ENCODE measurements at regions not wholly inside any gene's neighbourhood (a gene's known extent, or its start where the extent isn't known, plus 50 kb on each side); places are given as distances from the start of the nearest gene placed in this dataset.
"Not testable (repeated sequence)": the region's sequence is repeated elsewhere in the genome, so short reads cannot be mapped to it uniquely, and the experiment has no call there.

DNA sequence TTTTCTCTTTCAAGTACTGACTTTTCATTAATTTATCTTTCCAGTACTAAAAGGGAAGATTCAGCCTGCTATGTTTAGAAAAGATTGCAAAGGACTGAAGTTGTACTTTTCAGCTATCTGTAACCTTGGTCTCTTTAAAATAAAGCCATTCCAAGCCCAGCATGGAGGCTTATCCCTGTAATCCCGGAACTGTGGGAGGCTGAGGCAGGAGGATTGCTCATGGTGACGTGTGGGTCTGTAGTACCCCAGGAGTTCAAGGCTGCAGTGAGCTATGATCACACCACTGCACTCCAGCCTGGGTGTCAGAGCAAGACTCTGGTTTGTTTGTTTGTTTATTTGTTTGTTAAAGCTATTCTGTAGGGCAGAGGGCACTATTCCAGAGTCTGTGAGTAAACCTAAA is 50.6 kb upstream of the TMEM170B start:
- Mint-ChIP-seq H3K4me3 (no peak overlapping the region), H3K27me3 (no peaks in the 10 kb centered on the region), H3K9me3 (no peaks in the 10 kb centered on the region)

DNA sequence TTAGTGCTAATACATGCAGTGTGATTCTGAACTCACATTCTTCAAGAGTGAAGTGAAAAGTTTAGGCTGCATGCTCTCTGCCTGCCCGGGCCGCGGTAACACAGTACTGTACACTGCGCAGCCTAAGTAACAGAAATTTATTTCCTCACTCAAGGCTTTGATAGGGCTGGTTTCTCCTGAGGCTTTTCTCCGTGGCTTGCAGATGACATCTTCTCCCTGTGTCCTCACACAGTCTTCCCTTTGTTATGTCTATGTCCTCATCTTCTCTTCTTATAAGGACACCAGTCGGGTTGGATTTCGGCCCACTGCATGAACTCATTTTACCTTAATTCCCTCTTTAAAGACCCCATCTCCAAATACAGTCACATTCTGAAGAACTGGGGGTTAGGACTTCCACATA is 51.1 kb upstream of the TMEM170B start:
- DNase-seq = no peak
- Mint-ChIP-seq H3K9me3 (no peaks in the 10 kb centered on the region), H3K27me3 (no peaks in the 10 kb centered on the region), H3K4me1 (no peaks in the 10 kb centered on the region), H3K27ac (no peak overlapping the region), H3K4me3 (no peak overlapping the region), H3K36me3 (no peaks in the 10 kb centered on the region)

More for the DNA sequence above, 50.6 kb upstream of the TMEM170B start:
- DNase-seq = no peak
- Mint-ChIP-seq H3K27ac (no peak overlapping the region), H3K36me3 (no peaks in the 10 kb centered on the region), H3K4me1 (no peaks in the 10 kb centered on the region)

GRCh38 chr6:11486051-11486450 is 51.5 kb upstream of the TMEM170B start:
- Mint-ChIP-seq H3K4me3 (no peak overlapping the region), H3K27me3 (no peaks in the 10 kb centered on the region), H3K9me3 (no peaks in the 10 kb centered on the region), H3K4me1 (no peaks in the 10 kb centered on the region), H3K27ac (no peak overlapping the region), H3K36me3 (no peaks in the 10 kb centered on the region)
- DNase-seq = no peak

DNA sequence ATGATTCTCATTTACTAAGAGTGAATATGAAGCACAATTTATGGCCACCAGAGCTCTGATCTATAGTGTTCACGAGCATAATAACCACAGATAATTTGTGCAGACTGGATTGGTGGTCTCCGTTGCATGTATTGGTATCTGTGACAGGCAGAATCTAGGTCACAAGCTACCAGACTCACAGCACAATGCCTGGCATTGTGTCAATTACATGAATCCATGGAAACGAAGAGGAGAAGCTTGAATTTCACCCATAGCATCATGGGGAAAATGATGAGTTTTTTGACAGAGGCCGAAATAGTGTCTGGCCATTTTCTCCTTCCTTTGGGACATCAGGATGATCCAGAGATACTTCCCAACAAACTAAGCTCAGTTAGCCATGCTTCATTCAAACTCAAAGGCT is 52.3 kb upstream of the TMEM170B start:
- no peak for DNase-seq
- H3K27me3 Mint-ChIP-seq = no peaks in the 10 kb centered on the region
- no peaks in the 10 kb centered on the region for H3K4me1 Mint-ChIP-seq
- H3K4me3 Mint-ChIP-seq = no peak overlapping the region
- no peak overlapping the region for H3K27ac Mint-ChIP-seq
- H3K9me3 Mint-ChIP-seq = no peaks in the 10 kb centered on the region
- no peaks in the 10 kb centered on the region for H3K36me3 Mint-ChIP-seq

GRCh38 chr6:11484441-11484840 is 53.1 kb upstream of the TMEM170B start:
- no peak overlapping the region for H3K4me3 Mint-ChIP-seq
- H3K4me1 Mint-ChIP-seq = no peaks in the 10 kb centered on the region

DNA sequence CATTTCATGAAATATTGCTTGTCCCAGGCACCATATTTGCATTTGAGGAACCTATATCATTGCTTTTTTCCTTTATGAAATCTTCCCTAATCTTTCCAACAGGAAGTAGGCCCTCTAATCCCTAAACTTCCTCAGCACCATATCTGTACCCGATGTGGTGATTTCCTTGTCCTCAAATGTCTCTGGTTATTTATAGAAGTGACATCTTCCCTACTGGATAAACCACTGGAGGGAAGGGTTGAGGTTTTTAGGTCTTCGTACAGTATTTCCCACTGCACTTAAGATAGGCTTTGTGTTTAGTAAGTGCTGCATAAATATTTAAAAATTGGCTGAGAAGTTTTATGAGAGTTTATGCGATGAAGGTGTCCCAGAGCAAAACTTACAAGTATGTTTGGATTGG is 54.9 kb upstream of the TMEM170B start:
- Mint-ChIP-seq H3K4me1 (no peaks in the 10 kb centered on the region), H3K4me3 (no peak overlapping the region), H3K36me3 (no peaks in the 10 kb centered on the region), H3K27ac (no peak overlapping the region), H3K9me3 (no peaks in the 10 kb centered on the region), H3K27me3 (no peaks in the 10 kb centered on the region)
- no peak for DNase-seq

More at GRCh38 chr6:11484441-11484840, 53.1 kb upstream of the TMEM170B start:
- no peak for DNase-seq
- Mint-ChIP-seq H3K9me3 (no peaks in the 10 kb centered on the region), H3K36me3 (no peaks in the 10 kb centered on the region), H3K27me3 (no peaks in the 10 kb centered on the region), H3K27ac (no peak overlapping the region)

- DNase-seq = no peak
- Mint-ChIP-seq H3K9me3 (no peaks in the 10 kb centered on the region), H3K4me3 (no peak overlapping the region), H3K36me3 (no peaks in the 10 kb centered on the region), H3K4me1 (no peaks in the 10 kb centered on the region), H3K27ac (no peak overlapping the region), H3K27me3 (peaks cover 4% of the 10 kb centered on the region)
These were observed 57.0 kb upstream of the TMEM170B start for GRCh38 chr6:11480541-11480940.

DNA sequence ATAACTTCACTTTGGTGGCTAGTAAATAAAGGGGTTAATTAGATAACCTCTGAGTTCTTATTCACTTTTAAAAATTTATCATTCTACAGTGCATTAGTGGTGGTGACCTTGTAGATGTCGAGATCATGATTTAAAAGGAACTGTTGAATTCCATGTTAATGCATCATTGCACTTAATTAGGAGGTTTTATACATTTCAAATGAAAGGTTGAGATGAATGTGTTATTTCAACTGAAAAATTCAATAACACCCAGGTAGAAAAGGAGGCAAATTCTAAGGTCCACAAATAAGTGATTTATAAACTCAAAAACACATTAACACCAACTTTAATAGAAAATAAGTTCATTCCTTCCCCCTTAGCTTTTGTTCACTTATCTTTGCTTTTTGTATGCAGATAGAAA is 58.3 kb upstream of the TMEM170B start:
- H3K4me3 Mint-ChIP-seq = no peak overlapping the region
- peaks cover 8% of the 10 kb centered on the region for H3K27me3 Mint-ChIP-seq
- no peak overlapping the region for H3K27ac Mint-ChIP-seq

DNA sequence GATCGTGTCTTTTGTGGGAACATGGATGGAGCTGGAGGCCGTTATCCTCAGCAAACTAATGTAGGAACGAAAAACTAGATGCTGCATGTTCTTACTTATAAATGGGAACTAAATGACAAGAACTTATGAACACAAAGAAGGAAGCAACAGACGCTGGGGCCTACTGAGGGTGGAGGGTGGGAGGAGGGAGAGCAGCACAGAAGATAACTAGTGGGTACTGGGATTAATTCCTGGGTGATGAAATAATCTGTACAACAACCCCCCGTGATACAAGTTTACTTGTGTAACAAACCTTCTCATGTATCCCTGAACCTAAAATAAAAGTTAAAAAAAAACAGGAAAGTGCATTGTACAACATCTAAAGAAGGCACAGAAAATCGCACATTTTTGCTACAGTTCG is 59.0 kb upstream of the TMEM170B start:
- Mint-ChIP-seq H3K4me1 (no peaks in the 10 kb centered on the region), H3K27ac (no peak overlapping the region), H3K9me3 (no peaks in the 10 kb centered on the region), H3K4me3 (no peak overlapping the region), H3K27me3 (peaks cover 11% of the 10 kb centered on the region), H3K36me3 (no peaks in the 10 kb centered on the region)
- DNase-seq = no peak

More for the DNA sequence above, 58.3 kb upstream of the TMEM170B start:
- H3K36me3 Mint-ChIP-seq = no peaks in the 10 kb centered on the region
- no peaks in the 10 kb centered on the region for H3K4me1 Mint-ChIP-seq
- DNase-seq = no peak
- H3K9me3 Mint-ChIP-seq = no peaks in the 10 kb centered on the region

DNA sequence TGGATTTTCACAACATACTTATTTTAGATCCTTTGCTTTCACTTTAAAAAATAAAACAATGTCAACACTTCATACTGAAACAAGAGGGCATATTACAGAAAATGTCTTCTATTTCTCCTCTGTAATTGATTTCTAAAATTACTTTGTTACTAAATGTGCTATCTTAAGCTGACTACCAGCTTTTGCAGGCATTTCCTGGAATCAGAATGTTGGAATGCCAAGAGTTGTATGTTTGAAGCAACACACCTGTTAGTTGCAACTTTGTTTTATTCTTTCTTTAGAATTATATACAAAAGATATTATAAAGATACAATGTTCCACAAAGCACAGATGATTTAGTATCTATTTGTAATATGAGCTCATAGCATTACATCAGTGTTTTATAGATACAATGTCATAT is 62.5 kb upstream of the TMEM170B start:
- Mint-ChIP-seq H3K27me3 (peaks cover 11% of the 10 kb centered on the region), H3K9me3 (no peaks in the 10 kb centered on the region), H3K27ac (no peak overlapping the region), H3K4me1 (no peaks in the 10 kb centered on the region), H3K4me3 (no peak overlapping the region), H3K36me3 (no peaks in the 10 kb centered on the region)
- DNase-seq = no peak

DNA sequence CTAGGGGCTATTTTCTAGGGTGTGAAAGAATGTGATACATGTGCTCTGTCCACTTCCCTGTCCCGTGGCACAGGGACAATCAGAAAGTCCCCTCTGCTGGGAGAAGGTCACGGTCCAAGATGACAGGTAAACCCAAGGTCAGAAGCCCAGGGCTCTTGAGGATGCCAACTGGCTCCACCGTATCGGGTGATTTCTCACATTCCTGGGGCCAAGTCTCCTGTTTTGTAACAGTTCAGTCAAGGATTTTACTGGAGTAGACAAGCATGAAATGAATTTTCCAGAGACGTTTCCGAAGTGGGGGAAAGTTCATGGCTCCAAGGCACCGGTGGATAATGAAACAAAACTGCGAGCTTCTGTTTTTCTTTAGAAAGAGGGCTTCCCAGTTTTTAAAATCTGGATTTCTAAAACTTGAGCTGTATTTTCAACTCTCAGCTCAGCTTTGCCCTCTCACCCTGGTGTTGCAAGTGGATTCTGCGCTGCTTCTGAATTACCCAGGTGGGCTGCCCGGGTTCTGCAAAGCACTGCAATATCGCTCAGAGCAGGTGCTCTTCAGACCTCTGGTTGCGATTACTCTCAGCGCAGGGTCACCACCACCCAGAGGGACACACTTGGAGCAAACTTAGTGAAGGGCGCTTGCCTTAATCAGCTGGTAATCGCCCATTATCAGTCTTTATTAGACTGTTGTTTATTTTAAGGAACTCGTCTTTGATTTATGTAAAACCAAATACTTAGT is 64.4 kb upstream of the TMEM170B start:
- H3K36me3 Mint-ChIP-seq = no peaks in the 10 kb centered on the region
- H3K4me3 Mint-ChIP-seq = no peak overlapping the region
- no peak overlapping the region for H3K27ac Mint-ChIP-seq
- no peaks in the 10 kb centered on the region for H3K9me3 Mint-ChIP-seq
- peaks cover 3% of the 10 kb centered on the region for H3K4me1 Mint-ChIP-seq
- peaks cover 11% of the 10 kb centered on the region for H3K27me3 Mint-ChIP-seq
- DNase-seq = no peak

- Mint-ChIP-seq H3K27ac (no peak overlapping the region), H3K9me3 (no peaks in the 10 kb centered on the region), H3K4me1 (peaks cover 11% of the 10 kb centered on the region), H3K4me3 (no peak overlapping the region), H3K36me3 (no peaks in the 10 kb centered on the region), H3K27me3 (peaks cover 11% of the 10 kb centered on the region)
- DNase-seq = no peak
These were observed 66.3 kb upstream of the TMEM170B start for GRCh38 chr6:11471261-11471660.

- no peak overlapping the region for H3K4me3 Mint-ChIP-seq
- H3K27me3 Mint-ChIP-seq = peaks cover 7% of the 10 kb centered on the region
- H3K27ac Mint-ChIP-seq = no peak overlapping the region
- no peaks in the 10 kb centered on the region for H3K9me3 Mint-ChIP-seq
- no peak for DNase-seq
- peaks cover 11% of the 10 kb centered on the region for H3K4me1 Mint-ChIP-seq
- H3K36me3 Mint-ChIP-seq = no peaks in the 10 kb centered on the region
These were observed 67.9 kb upstream of the TMEM170B start for GRCh38 chr6:11469684-11470083.

DNA sequence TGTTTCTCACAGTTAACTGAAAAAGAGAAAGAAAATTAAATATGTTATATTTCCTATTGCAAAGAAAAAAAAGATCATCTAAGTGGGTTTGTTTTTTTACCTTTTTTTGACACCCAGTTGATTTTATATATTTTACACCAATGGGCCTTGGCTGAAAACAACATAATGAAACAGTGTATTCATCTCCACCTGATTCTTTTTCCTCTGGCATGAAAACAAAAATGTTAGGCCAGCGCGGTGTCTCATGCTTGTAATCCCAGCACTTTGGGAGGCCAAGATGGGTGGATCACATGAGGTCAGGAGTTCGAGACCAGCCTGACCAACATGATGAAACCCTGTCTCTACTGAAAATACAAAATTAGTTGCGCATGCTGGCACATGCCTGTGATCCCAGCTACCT is 69.3 kb upstream of the TMEM170B start:
- not testable (repeated sequence) for H3K9me3 Mint-ChIP-seq, H3K4me3 Mint-ChIP-seq, DNase-seq, H3K27ac Mint-ChIP-seq, H3K27me3 Mint-ChIP-seq, H3K36me3 Mint-ChIP-seq
- H3K4me1 Mint-ChIP-seq = peaks cover 11% of the 10 kb centered on the region

DNA sequence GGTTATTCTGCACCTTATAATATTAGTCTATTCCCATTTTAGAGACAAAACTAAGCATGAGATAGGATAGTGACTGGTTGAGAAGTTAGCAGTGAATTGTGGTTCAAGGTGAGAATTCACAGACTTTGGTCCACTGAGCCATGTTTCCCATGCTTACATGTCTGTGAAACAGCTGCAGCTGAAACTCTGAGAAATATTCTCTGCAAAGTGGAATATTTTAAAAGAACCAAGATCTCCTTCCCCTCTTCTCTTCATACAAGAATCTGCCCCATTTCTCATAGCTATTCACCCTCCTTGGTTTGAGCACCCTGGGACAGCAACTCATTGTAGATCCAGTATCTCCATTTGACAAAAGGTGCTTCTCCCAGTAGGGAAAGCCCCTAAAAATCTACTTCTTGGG is 70.2 kb upstream of the TMEM170B start:
- H3K36me3 Mint-ChIP-seq = no peaks in the 10 kb centered on the region
- H3K4me3 Mint-ChIP-seq = no peak overlapping the region
- H3K9me3 Mint-ChIP-seq = no peaks in the 10 kb centered on the region
- peaks cover 11% of the 10 kb centered on the region for H3K4me1 Mint-ChIP-seq
- no peak for DNase-seq
- no peak overlapping the region for H3K27ac Mint-ChIP-seq
- no peaks in the 10 kb centered on the region for H3K27me3 Mint-ChIP-seq

- no peak overlapping the region for H3K27ac Mint-ChIP-seq
- peaks cover 38% of the 10 kb centered on the region for H3K4me1 Mint-ChIP-seq
- no peaks in the 10 kb centered on the region for H3K9me3 Mint-ChIP-seq
- no peaks in the 10 kb centered on the region for H3K27me3 Mint-ChIP-seq
- H3K4me3 Mint-ChIP-seq = no peak overlapping the region
- peaks cover 2% of the 10 kb centered on the region for H3K36me3 Mint-ChIP-seq
- no peak for DNase-seq
These were observed 74.2 kb upstream of the TMEM170B start for GRCh38 chr6:11463398-11463780.

All from activated naive CD8-positive, alpha-beta T cell treated with anti-CD3 and anti-CD28 coated beads for 36 hours (primary cell).